ENCODE measurements at regions not wholly inside any gene's neighbourhood (a gene's known extent, or its start where the extent isn't known, plus 50 kb on each side); places are given as distances from the start of the nearest gene placed in this dataset.

DNA sequence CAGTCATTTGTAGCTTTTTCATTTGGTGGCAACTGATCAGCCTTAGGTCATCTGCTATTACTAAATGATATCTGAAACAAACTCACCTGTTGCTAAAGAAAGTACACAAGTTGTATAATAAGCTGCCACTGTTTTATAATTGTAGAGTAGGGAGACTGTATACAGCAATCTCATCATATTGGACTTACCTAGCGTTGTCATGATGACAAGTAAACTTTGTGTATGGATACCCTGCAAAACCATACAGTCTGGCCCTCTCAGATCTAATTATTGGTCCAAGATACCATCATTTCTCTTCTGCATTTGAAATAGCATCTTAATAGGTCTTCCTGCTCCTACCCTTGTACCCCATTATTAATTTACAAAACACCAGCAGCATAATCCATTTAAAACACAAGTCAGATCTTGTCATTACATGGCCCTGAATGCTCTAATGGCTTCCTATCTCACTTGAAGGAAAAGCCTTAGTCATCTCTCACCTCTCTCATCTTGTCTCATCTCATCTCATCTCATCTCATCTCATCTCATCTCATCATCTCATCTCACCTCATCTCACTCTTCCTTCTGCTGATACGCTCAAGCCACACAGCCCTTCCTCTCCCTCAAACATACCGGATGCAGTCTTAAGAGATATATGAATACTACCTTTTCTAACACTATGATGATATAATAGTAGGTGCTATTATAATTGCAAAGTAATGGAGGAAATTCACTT lies 540.6 kb downstream of the MDFIC start:
- Histone ChIP-seq H3K4me1 (no peaks in the 10 kb centered on the region), H3K36me3 (no peaks in the 10 kb centered on the region), H3K27me3 (peaks cover 0 to 4% (median 0%) of the 10 kb centered on the region in 9 donors), H3K4me3 (no peak overlapping the region), H3K27ac (no peak overlapping the region), H3K9me3 (no peaks in the 10 kb centered on the region)
- 94 to 97% (median 96%) methylated on average over 3 of the region's 3 CpGs for WGBS, 4 donors
- TF ChIP-seq, protein P1, sequence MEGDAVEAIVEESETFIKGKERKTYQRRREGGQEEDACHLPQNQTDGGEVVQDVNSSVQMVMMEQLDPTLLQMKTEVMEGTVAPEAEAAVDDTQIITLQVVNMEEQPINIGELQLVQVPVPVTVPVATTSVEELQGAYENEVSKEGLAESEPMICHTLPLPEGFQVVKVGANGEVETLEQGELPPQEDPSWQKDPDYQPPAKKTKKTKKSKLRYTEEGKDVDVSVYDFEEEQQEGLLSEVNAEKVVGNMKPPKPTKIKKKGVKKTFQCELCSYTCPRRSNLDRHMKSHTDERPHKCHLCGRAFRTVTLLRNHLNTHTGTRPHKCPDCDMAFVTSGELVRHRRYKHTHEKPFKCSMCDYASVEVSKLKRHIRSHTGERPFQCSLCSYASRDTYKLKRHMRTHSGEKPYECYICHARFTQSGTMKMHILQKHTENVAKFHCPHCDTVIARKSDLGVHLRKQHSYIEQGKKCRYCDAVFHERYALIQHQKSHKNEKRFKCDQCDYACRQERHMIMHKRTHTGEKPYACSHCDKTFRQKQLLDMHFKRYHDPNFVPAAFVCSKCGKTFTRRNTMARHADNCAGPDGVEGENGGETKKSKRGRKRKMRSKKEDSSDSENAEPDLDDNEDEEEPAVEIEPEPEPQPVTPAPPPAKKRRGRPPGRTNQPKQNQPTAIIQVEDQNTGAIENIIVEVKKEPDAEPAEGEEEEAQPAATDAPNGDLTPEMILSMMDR (IDR thresholded peaks at IDR 0.05) = no peak
- no peak for TF ChIP-seq POLR2A (IDR thresholded peaks at IDR 0.05)
- ATAC-seq = no peak
- intact Hi-C loops (cut with DNase I) = no loop called here
- no peak for DNase-seq

GRCh38 chr7:115449689-115450088 lies 527.8 kb downstream of the MDFIC start:
- no peak for ATAC-seq
- Histone ChIP-seq H3K27me3 (no peaks in the 10 kb centered on the region), H3K4me1 (no peaks in the 10 kb centered on the region), H3K9me3 (peaks cover 0 to 3% (median 0%) of the 10 kb centered on the region in 12 donors), H3K36me3 (no peaks in the 10 kb centered on the region), H3K4me3 (no peak overlapping the region), H3K27ac (no peak overlapping the region)
- WGBS, 4 donors = 77 to 96% (median 84%) methylated on average over 3 of the region's 3 CpGs
- intact Hi-C loops (cut with DNase I) = no loop called here
- TF ChIP-seq, protein P1 (IDR thresholded peaks at IDR 0.05) = no peak
- no peak for TF ChIP-seq POLR2A (IDR thresholded peaks at IDR 0.05)
- DNase-seq = no peak

DNA sequence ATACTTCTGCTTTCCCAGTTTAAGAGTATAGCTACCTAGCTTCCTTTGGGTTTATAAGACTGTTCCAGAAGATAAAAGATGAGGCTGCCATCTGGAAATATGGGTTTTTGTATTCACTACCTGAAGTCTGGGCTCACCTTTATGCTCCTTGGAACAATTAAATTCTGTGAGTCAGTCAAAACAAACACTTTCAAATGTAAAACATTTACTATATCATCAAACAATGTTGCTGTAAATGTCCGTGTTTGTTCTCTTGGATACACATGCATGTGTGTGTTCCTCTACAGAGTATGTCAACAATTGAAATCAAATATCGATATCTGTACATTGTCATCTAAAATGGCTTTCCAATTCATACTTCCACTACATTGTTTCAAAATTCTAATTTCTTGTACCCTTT lies 525.6 kb downstream of the MDFIC start:
- Histone ChIP-seq H3K27ac (no peak overlapping the region), H3K27me3 (no peaks in the 10 kb centered on the region), H3K4me3 (no peak overlapping the region), H3K4me1 (no peaks in the 10 kb centered on the region), H3K36me3 (no peaks in the 10 kb centered on the region), H3K9me3 (peaks cover 0 to 3% (median 0%) of the 10 kb centered on the region in 12 donors)
- DNase-seq (no peak), ATAC-seq (no peak)
- intact Hi-C loops (cut with DNase I) = no loop called here
- 90 to 95% (median 91%) methylated on average over 2 of the region's 2 CpGs for WGBS, 4 donors
- TF ChIP-seq, protein P1 (IDR thresholded peaks at IDR 0.05) = no peak
- TF ChIP-seq POLR2A (IDR thresholded peaks at IDR 0.05) = no peak

DNA sequence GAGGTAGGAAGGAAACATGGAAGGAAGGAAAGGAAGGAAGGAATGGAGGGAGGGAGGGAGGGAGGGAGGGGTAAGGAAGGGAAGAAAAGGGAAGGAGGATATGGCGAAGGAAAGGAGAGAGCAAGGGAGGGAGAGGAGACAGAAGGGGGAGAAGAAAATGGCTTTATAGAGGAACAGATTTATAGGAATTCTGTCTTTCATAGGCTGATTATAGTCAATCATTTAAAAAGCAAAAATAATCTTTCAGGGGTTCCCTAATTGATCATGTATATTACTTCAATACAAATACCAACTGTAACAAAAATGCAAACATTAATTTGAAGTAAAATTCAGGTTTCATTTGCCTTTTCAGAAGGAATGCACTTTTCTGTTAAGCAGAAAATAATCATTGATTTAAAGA lies 519.1 kb downstream of the MDFIC start:
- H3K9me3 ChIP-seq = no peaks in the 10 kb centered on the region
- no peak for TF ChIP-seq POLR2A (IDR thresholded peaks at IDR 0.05)
- TF ChIP-seq, protein P1 (IDR thresholded peaks at IDR 0.05) = no peak
- ATAC-seq (no peak), DNase-seq (no peak)
- intact Hi-C loops (cut with DNase I) = no loop called here
- WGBS, 4 donors = 77 to 83% (median 79%) methylated on average over 1 of the region's 1 CpG
- H3K36me3 ChIP-seq = no peaks in the 10 kb centered on the region
- H3K4me3 ChIP-seq = no peak overlapping the region
- H3K27ac ChIP-seq = no peak overlapping the region
- no peaks in the 10 kb centered on the region for H3K4me1 ChIP-seq
- no peaks in the 10 kb centered on the region for H3K27me3 ChIP-seq

Measured in heart left ventricle (tissue), 16 donors.